GM21619 (cell line): ENCODE measurements at regions not wholly inside any gene's neighbourhood (a gene's known extent, or its start where the extent isn't known, plus 50 kb on each side); places are given as distances from the start of the nearest gene placed in this dataset.
"Not testable (repeated sequence)": the region's sequence is repeated elsewhere in the genome, so short reads cannot be mapped to it uniquely, and the experiment has no call there.

Experiments
- ATAC-seq: cut with Tn5 transposase; IDR thresholded peaks from one replicate; pipeline ENCODE4 v1.9.1; 2021; ENCODE audit not compliant: unreplicated experiment

DNA sequence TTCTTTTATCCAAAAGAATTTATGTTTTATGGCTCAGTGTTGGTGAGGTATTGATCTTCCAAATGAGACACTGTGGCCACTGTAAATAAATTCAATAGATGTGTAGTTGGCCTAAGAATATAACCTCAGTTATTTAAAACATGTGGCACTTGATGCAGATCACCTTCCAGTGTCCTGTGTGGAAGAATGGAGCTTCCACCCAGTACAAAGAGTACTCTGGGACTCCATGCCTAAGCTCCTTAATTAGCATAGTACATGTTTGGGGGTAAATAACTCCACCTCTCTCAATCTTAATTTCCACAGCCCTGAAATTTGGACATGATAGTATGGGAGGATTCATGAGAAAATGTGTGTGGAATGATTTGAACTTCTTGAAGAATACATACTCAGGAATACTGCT, 105.7 kb downstream of the SPDYE17 start:
- not testable (repeated sequence) for ATAC-seq

DNA sequence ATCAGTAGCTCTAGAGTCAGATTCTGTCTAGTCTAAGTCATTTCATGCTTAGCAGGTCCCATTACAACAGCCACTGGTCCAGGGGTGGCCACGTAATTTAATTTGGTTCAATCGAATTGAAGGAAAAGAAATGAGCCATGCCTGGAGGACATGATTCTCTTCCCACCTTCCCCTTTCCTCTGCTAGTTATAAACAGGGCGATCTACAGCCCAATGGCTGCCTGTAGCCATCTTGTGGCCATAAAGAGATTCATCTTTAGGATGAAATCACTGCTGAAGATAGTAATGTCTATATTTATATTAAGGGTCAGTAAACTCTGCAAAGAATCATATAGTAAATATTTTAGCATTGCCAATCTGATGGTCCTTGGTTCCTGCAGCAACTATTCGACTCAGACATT, 107.4 kb downstream of the SPDYE17 start:
- ATAC-seq: not testable (repeated sequence)

DNA sequence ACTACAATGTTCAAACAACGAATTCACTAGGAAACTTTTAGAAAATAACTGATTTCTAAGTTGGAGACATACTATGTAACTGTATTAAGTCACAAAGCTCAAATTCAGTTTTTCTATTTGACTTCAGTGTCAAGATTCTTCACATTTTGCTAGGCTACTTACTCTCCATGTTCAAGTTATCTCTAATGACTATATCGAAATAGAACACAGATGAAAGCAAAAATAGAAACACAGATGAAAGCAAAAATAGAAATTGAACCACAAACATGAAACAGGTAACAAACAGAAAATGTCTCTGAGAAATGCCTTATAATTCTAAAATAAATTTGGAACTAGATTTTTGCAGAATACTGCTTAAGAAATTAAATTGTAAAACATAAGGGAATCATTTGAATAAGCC, 113.5 kb downstream of the SPDYE17 start:
- ATAC-seq: not testable (repeated sequence)

DNA sequence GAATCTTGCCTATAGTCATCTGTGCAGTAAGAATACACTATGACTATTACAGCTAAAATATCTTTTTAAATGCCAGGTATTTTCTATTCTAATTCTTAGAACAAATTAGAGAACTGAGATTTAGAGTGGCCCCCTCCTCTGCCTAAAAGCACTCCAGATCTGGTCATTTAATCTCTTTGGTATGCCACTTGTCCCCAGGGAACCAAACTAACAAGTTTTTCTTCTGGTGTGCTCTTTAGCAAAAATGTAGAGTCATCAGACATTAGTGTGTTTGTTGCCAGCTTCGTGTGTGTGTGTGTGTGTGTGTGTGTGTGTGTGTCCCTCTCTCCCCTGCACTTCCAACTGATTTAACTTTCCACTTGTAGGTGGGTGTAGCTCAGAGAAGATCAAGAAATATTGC, 117.8 kb downstream of the SPDYE17 start:
- ATAC-seq: not testable (repeated sequence)

DNA sequence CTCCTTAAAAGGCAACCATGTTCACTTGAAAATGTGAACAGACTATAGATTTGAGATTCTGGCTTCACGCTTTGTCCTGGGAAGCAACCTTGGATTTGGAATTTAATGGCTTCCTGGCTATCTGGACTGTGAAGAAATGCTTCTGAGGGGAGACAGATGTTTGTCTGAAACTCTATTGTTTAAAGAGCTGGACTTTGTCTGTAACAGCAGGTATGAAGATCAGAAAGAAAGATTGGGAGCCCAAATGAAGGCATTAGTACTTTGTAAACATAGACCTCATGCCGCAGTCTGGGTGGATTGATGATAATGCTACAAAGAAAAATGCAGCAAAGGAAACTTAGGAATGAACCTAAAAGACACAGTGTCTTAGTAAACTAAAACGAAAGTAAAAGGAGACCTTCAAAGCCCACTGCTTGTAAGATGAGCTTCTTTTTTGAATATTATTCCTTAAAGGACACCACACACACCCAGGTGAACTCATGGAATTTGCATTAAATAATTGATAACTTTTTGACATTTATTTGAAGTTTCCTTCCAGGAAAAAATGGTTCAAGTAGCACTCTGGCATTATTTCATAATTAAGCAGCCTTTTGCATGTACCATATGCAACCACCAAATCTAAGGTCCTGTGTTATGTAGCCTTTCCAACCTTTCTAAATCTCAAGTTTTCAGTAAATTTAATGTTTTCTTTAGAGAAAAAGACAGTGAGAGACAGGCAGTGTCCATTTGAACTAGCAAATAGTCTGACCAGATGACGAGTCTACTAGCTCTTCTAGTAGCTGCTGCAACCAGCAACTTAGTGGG, 119.9 kb downstream of the SPDYE17 start:
- ATAC-seq: not testable (repeated sequence)

DNA sequence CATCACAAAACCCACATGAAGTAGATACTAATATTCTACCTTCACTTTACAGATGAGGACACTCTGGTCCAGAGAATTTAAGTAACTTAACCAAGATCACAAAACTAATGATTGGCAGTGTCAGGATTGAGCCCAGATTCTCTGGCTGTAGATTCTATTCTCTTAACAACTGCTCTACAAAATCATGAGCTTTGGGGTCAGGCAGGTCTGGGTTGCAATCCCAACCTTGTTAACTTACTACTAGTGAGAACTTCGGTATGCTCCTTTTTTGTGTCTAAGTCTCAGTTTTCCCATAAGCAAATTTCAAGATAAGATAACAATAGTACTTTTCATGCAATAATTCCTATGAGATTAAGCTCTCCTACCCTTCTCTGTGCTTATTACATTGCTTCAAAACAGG, 127.5 kb downstream of the SPDYE17 start:
- not testable (repeated sequence) for ATAC-seq

DNA sequence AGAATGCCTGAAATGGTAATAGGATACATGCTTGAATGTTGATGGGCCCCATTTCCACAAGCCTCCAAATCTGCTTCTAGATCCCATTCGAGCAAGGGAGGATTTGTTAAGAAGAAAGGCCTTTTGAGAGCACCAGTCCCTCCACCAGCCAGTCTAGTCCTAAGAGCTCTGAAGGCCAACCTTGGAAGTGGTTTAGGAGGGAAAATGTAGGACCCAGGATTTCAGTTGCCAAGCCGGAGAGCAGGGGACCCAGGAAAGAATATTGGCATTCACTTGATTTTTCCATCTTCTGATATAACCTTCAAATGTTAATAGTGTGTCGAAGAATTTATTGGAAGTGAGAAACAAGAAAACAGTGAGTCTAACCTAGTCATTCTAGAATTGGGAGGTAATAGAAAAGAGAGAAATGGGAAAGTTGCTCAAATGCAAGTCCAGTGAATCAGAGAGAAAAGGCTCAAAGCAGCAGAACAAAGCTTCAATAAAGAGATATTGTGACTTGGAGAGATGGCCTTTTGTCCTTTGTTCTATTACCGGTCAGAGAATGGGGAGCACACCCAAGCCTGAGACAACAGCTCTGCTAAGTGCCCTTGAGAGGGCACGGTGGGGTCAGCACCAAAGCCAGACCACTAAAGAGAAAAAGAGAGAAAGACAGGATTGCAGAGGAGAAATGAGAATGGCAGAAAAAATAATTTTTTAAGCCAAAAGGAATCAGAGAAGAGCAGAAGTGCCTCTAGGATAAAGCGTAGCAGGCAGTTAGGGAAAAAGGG, 130.0 kb downstream of the SPDYE17 start:
- ATAC-seq: not testable (repeated sequence)

DNA sequence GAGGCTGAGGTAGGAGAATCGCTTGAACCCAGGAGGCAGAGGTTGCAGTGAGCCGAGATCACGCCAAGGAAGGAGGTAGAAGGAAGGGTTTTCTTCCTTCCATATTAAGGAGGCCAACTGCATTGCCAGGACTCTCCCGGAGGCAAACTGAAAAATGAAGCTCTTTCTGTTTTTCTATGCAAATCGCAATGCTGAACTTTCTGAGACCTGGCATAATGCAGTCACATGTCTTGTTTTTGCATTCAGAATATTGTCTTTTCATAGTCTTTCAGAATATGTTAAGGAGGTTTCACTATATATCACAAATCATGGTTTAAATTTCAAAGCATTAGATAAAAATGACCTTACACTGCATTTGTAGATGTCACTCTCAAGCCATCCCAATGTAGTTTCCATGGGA, 133.4 kb downstream of the SPDYE17 start:
- ATAC-seq: not testable (repeated sequence)

DNA sequence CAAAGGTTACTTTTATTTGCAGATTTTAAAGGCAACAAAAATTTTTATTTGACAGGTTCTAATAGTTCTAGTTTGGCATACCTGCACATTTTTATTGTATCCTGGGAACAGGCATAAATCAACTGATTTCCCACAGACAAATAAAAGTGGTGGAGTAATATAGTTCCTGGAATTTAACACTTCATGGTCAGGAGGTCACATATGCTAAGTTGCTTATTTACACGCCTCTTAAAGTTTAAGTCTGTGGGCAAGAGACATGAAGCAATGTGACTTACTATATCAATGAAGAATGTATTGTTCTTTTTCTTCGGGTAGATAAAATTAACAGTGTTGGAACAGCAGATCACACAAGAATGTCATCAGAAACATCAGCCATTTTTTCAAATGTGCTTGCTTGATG, 135.2 kb downstream of the SPDYE17 start:
- not testable (repeated sequence) for ATAC-seq

DNA sequence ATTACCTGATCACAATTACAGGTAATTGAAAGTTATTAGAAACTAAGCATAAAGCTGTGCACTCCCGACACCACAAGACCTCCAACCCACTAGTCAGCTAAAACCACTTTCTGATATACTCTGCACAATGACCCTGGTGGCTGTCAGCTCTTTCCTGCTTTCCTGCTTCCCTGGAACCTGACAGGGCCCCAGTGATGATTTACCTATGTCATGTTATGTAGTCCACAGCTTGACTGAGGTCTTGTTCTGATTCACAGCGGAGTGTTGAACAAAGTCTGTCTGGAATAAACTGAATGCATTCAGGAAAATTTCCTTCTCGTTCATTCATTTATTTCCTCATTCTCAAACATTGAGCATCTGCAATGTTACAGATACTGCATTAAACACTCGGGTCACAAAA, 136.5 kb downstream of the SPDYE17 start:
- ATAC-seq: not testable (repeated sequence)

DNA sequence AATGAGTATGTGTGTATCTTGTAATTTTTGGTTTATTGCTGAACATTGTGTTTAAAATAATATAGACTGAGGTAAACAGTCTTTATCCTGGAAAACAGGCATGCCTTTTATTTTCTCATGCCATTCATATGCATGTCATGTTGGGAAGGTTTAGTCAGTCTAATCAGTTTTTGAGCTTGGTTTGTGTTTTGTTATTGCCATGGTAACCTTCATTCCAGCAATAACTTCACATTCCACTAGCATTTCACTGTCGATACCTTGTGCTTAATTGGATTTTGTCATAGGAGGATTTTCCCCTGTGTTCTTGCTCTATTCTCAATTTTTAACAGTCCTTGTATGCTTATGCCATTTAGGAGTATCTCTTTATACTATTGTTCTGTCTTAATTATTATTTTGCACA, 140.4 kb downstream of the SPDYE17 start:
- not testable (repeated sequence) for ATAC-seq

DNA sequence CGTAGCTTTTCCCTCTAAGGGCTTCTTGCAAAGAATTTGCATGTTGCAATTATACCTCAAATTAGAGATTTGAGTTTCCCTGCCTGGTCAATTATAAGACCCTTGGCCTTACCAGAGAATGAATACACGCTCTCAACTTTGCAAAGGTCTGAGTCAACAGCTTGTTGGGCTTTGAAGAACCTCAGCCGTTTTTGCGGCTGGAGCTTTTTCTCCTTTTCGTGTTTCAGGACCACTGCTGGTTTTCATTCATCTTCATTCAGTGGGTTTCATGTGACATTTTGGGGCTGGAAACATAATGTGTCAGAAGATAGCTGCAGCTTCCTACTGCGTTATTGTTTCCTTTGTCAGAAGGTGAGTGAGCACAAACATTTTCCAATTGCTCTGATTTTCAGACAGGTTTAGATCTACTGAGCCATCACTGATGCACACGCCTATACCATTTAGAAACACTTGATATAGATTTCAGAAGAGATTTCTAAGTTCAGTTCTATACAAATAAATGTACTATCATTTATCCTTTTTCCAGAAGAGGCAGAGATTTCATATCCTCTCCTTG, 152.3 kb downstream of the SPDYE17 start:
- ATAC-seq: not testable (repeated sequence)

DNA sequence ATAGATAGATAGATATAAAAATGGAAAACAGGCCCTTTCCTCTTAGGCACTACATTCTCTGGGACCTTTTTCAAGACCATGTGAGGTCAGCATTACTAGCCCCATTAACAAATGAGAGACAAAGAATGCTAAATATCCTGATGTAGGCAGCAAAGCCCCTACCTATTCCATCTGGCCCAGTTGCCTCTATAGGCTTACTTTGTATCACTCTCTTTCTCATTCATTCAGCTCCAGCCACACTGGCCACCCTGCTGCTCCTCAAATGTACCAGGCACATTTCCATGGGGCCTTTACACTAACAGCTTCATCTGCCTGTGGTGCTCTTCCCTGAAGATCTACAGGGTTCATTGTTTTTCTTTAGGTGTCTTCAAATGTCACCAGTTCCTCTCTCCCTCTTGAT, 156.4 kb downstream of the SPDYE17 start:
- ATAC-seq: not testable (repeated sequence)

DNA sequence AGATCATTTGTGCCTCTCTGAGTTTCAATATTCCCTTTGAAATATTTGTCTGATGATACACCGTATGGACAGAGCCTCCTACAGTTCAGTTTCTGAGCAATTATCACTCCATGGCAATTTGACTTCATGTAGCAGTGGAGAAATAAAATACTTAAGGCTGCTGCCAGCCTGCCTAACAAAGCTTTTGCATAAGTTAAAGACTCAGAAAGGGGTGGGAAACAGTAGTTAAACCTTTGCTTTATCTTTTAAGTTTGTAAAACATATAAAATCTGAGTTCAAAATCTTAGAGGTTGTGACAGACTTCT, 161.7 kb downstream of the SPDYE17 start:
- ATAC-seq: not testable (repeated sequence)

DNA sequence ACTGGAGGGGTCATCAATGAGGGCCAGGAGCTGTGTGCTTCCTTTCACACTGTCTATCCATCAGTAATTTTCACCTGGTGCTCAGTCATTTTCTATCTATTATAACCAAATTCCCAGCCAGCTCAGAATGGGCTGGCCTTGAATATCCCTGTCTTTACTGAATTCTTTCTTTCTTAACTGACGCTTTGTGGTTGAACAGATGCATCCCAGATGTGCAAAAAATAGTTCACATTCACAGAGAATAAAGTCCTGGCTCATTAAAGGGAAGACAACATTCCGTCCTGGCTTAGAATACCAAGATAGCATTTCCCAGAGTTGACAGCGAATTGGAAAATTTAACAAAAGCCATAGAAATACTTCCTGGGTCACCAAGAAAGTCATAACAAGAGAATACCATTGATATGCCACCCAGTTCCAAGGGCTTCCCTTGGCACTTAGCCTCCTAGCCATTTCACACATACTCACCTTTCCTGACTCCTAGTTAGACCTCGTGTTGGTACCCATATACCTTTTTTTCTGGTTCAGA, 164.7 kb downstream of the SPDYE17 start:
- ATAC-seq: not testable (repeated sequence)

DNA sequence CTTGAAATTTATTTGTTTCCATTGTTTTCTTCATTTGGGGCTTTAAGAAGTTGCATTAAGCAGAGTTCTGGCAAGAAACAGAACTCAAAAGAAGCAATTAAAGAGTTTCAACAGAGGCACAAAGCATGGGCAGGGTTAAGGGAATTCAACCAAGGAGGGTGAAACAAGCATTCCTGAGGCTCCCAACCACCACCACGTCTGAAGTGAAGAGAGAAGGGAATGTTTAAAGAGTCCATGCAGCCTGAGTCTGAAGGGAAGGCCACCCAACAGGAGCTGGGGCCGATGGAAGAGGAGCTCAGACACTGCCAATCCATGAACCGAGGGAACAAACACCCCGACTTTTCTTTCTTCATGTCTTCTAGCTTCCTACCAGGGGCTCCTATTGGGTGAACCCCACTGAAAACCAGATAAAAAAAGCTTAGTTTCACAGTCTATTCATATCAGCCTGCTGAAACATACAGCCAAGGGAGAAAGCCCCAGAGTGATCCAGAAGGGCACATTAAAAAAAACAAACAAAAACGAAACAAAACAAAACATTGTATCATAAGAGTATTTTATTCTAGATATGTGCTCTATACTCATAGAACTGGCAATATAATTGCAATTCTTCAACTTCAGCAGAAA, 168.9 kb downstream of the SPDYE17 start:
- ATAC-seq: not testable (repeated sequence)

DNA sequence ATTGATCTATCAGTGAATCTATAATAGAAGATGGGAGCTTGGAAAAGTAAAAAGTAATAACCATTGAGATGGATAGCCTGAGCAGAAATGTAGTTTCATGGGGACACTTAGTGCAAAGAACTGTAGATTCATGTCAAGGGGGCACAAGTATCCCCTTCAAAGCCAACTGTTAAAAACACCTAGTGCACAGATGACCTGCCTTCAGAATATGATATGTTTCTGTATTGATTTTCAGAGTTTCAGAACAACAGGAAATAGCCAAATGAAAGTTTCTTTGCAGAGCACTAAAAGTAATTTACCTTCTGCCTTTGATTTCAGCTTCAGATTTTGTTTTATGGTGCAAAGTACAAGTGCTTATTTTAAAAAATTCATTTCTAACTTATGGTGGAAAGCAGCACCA, 169.9 kb downstream of the SPDYE17 start:
- ATAC-seq: not testable (repeated sequence)

DNA sequence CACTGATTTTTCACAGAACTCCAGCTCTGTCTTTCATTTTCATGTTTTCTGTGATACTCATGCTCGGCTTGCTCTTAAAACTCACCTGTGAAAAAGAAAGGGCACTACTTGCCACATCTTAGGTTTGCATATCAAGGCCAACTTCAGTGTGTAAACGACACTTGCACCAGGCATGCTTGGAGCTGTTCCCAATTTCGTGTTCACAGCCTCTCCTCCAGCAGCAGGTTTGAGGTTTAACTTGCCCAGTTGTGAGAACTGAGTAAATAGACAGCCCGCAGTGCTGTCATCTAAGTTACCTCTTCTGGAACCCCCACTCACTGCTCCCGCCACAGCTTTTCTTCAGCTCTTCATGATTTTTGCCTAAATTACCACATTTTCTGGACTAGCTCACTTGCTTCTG, 172.2 kb downstream of the SPDYE17 start:
- ATAC-seq: not testable (repeated sequence)

DNA sequence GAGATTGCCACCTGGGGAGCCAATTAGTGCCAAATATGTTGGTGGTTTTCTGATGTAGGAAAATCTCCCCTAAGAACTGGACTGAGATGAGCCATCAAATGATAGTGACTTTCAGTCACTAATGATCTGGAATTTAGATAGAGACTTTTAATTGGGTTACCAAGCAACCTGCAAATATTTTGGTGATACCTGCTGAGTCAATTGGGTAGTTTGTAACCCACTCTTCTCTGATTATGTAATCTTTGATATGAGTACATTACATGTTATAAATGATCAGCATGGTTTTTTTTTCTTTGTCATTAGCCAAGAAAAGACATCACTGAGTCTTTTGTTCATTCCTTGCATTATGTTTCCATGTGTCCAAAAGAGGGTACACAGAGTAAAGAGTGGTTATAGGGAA, 177.5 kb downstream of the SPDYE17 start:
- not testable (repeated sequence) for ATAC-seq

DNA sequence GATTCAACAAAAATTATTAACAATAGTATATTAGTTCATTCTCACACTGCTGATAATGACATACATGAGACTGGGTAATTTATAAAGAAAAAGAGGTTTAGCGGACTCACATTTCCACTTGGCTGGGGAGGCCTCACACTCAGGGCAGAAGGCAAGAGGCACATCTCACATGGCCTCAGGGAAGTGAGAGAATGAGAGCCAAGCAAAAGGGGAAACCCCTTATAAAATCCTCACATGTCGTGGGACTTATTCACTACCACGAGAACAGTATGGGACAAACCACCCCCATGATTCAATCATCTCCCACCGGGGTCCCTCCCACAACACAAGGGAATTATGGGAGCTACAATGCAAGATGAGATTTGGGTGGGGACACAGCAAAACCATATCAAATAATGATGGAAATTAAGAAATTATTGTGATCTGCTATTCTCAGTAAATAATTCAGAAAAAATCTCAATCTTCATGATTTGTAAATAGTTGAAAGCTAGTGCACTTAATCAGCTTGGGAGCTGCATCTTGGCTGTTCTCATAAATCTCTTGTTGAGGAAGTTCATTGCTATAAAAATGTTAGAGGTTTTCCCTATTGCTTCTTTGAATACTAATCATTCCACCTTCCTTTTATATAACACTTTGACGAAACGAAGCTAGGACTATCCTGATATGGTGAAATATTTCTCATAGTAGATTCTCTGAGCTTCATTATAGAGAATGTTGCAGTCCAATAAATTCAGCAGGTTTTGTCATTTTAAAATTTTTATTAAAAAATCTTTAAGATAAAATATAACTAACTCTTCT, 179.2 kb downstream of the SPDYE17 start:
- ATAC-seq: not testable (repeated sequence)
